NK-92 treated with Interleukin-12 subunit alpha and Interleukin-12 subunit beta, amount 100 ng/mL, for 24 hours (cell line): ENCODE measurements at regions not wholly inside any gene's neighbourhood (a gene's known extent, or its start where the extent isn't known, plus 50 kb on each side); places are given as distances from the start of the nearest gene placed in this dataset.
"Not testable (repeated sequence)": the region's sequence is repeated elsewhere in the genome, so short reads cannot be mapped to it uniquely, and the experiment has no call there.

Experiments used
- DNase-seq: peaks from one replicate; lab custom pipeline; 2025; lab: John Stamatoyannopoulos, UW

DNA sequence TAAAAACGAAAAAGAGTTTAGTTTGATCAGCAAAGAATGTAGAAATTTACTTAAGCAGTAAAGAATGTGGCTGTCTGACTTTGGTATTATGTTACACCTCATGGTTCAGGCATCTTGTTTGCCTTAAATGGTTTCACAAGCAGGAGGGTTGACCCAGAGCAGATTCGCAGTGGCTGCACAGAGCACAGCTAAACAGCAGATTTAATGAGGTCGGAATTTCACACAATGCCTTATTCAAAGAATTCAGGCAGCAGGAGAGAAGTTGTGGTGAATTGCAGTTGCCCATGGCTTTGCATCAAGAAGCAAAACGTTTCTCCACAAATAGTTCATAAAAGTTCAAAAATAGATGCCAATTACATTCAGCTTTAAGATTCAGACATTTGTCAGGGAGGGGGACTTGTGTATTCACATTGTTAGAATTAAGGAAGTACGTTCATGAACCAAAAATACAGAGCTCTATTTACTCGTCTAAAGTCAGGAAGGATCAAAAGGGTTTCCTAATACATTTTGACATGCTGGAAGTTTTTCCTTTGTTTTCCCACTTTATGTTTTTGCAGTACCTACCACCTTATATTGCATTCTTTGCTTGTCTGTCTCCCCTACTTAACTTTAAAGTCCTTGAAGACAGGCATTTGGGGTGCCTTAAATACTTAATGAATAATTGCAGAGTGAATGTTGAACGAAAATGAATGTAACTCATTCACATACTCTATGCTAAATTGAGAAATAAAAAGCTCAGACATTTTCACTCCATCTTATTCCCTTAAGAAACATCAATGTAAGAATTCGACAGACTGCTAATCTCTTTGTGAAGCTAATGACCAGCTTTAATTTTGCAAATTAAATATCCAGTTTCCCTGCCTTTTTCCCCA, 1163.6 kb upstream of the CITED2 start:
- no peak for DNase-seq

DNA sequence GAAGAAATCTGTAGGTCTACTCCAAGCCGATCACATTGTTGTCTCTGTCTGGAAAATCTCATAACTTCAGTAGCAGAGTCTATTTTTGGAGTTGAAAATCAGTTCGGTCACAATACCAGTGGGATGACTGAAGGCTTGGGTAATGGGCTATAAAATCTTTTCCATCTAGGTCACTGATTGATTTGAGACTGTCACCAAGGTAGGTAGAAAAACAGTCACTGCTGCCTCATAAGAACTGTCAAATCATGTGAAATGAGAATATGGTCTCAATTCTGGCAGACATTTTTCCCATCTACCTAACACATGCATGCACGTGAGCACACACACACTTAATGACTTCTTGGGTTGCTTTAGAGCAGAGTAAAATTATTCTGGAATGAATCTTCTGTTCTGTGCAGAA, 1162.8 kb upstream of the CITED2 start:
- DNase-seq, result no peak

DNA sequence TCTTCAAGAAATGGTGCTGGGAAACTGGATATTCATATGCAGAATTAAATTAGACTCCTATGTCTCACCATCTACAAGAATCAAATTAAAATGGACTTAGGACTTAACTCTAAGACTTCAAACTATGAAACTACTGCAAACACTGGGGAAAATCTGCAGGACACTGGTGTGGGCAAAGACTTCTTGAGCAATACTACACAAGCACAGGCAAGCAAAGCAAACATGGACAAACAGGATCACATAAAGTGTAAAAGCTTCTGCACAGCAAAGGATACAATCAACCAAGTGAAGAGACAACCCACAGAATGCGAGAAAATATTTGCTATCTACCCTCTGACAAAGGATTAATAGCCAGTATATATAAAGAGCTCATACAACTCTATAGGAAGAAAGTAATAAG, 1161.1 kb upstream of the CITED2 start:
- no peak for DNase-seq

GRCh38 chr6:140533526-140533925, 1159.1 kb upstream of the CITED2 start:
- no peak for DNase-seq

DNA sequence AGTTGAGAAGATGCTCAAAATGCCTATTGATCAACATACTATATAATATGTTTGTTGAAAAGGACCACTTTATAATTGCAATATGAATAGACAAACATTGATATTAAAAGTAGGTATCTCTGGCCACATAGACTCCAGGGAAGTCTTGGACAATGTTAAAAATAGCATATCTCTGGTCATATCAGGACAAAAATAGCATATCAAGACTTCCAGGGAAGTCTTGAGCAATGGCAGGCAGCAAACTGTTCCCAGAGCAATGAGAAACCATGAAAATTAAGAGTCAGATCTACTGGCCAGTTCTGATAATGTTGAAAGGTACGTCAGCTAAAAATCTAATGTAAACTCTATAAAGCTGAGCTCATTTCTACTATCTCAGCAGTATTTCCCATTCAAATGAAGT, 1130.3 kb upstream of the CITED2 start:
- no peak for DNase-seq

GRCh38 chr6:140500849-140501248, 1126.4 kb upstream of the CITED2 start:
- no peak for DNase-seq

GRCh38 chr6:140499607-140500006, 1125.2 kb upstream of the CITED2 start:
- DNase-seq, result no peak

- no peak for DNase-seq
Measured at GRCh38 chr6:140494321-140495108, 1120.1 kb upstream of the CITED2 start.

DNA sequence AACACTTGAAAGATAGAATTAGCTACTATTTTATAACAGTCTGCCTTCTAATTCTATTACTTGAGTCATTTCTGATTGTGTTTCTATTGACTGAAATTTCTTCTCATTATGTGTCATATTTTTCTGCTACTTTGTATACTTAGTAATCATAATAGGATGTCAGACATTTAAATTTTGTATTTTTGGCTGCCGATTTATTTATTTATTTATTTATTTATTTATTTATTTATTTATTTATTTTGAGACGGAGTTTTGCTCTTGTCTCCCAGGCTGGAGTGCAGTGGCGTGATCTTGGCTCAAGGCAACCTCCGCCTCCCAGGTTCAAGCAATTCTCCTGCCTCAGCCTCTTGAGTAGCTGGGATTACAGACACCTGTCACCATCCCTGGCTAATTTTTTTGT, 1119.0 kb upstream of the CITED2 start:
- DNase-seq, result not testable (repeated sequence)

- no peak for DNase-seq
Measured at GRCh38 chr6:140490081-140490480, 1115.6 kb upstream of the CITED2 start.

DNA sequence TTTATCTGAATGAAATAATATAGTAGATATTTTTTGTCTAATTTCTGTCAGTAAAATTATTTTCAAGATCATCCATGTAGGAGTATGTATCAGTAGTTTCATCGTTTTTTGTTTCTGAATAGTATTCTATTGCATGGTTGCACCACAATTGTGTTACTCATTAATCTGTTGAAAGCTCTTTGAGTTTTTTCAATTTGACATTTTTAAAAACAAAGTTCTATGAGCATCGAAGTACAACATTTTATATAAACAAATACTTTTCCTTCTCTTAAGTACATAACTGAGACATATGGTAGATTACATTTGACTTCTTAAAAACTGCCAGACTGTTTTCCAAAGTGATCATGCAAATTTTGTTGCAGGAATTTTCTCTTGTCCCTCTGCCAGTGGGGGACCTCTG, 1113.1 kb upstream of the CITED2 start:
- no peak for DNase-seq

DNA sequence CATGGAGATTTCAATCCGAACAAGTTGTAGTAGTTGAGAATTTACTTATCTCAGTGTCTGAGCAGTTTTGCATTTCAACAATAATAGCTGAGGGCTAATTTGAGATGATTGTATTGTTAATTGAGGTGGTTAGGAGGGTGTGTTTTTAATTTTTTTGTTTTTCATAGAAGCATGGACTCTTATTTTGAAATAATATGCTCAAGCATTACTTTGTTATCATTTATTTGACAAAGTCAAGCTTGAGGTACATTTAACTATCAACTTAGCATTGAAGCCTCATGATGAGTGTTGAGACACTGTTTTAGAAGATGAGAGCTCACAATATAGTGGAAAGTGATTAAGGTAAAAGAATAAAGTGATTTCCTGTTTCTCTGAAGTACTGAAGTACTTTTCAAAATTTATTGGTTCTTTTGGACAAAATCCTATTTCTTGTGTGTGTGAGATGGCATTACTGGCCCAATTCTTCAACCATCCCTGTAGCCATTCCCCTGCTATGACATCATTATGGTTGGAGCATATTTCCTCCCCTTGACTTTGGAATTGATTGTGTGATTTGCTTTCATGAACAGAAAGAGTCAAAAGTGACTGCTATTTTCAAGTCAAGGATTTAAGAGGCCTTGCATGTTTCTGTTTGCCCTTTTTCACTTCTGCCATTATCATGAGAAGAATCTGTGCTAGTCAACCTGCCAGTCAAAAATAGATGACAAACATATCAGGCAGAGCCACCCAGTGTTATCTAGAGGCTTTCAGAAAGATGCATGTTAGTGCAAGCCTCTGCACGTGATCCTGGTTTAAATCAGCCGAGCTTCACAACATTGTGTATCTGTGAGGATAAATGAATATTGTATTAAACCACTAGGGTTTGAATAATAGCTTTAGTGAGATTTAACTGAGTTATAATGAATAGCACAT, 1112.3 kb upstream of the CITED2 start:
- no peak for DNase-seq

DNA sequence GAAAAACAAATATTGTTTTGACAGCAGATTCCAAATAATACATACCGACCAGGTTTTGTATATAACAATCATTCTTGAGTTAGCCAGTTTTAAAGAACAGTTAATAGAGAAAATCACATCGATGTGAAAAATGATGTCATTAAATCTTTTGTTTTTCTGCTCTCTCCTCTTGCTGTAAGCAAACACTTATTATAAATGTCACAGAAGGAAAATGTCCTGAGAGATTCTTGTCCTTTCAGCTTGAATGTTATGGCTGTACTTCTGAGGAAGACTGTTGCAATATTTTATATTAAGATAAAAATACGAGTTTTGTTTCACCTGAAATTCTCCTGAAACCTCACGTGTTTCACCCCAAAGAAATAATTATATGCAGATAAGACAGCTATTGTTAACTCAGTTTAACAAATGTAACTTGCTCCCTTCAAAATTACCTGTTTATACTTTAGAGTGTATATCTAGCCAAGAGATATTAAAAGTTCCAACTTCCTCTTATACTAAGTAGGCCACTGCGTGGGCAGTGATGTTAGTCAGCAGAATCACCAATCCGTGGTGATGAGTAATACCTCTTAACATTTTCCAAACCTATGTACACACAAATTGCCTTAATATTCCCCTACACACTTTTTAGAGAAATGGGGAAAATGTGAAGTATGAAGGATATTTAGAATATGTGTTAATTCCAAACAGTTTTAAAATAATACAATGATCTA, 1111.4 kb upstream of the CITED2 start:
- DNase-seq, result no peak

- no peak for DNase-seq
Measured at GRCh38 chr6:140480852-140481251, 1106.4 kb upstream of the CITED2 start.

DNA sequence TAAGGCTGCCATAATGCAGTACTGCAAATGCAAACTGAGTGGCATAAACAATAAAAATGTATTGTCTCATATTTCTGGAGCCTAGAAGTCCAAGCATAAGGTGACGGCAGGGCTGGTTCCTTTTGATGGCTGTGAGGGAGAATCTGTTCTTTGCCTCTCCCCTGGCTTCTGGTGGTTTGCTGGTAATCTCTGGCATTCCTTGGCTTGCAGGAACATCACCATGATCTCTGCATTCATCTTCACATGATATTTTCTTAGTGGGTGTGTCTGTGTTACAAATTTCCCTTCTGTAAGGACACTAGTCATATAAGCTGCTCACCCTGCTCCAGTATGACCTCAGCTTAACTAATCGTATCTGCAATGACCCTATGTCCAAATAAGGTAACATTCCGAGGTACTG, 1104.2 kb upstream of the CITED2 start:
- DNase-seq, result no peak

- DNase-seq, result no peak
Measured at GRCh38 chr6:140475086-140475485, 1100.6 kb upstream of the CITED2 start.

DNA sequence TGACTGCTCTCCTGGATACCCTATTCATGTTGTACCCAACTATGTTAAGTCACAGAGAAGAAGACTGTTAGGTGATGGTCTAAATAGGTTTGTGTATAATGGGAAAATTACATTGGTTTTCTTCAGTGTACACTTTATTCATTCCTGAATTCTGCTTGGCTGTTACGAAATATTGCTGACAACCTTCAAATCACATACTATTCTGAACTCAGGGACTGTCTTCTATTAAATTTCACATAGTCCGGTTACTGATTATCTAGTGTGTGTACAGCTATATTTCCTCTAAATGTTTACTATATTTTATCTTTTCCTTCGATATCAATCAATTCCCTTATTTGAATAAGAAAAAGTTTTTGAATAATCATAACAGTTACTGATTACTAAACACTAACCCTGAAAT, 1090.3 kb upstream of the CITED2 start:
- no peak for DNase-seq

GRCh38 chr6:140463312-140463710, 1088.9 kb upstream of the CITED2 start:
- DNase-seq, result no peak

DNA sequence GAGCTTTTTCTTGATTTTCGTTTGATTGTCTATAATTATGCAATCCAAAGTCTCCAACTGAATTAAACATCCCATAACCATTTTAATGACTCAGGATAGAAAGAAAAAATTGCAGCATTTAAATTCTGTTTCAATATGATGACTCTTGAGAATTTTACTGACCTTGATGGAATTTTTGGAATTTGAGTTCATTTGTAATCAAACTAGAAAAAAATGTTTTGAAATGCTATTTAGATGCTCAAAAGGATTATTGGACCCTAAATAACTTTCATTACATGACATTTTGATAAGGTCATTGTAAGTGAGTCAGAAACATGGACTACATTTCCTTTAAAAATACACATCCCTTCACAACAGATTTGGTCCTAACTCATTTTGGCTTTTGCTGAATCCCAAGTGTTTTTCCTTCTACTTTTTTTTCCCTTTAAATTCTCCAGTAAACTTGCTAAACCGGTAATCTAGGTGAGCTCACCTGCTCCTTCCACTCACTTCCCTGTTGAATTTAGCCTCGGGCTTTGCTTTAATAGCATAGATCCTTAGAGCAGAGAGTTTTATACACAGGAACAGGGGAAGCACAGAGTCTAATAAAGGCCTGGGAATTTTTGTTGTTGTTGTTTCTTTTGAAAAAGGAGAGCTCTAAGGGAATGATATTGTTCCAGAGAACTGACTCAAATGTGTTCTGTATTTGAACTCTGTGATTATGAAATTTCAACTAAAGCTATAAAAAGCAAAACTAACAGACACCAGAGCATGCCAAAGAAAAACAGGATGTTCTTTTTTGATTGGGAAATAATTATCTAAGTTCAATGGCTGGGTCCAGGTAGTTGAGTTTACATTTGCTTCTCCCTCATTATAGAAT, 1088.2 kb upstream of the CITED2 start:
- DNase-seq, result no peak

DNA sequence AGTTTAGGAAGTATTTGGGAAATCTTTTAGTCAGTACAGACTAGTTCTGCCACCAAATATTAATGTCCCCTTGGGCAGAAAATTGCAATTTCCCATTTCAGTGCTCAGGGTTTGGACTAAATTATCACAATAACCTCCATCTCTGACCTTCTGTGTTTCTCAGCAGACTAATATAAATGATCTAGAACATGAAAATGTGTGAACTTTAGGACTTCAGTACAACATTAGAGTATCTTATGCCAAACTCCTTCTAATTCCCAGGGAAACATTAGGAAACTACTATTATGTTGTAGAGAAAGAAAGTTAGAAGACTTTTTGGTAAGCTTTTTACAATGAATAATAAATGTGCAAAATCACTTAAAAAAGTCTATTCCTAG, 1087.6 kb upstream of the CITED2 start:
- no peak for DNase-seq

GRCh38 chr6:140460267-140460666, 1085.8 kb upstream of the CITED2 start:
- no peak for DNase-seq
